SK-N-SH (cell line): ENCODE measurements at regions not wholly inside any gene's neighbourhood (a gene's known extent, or its start where the extent isn't known, plus 50 kb on each side); places are given as distances from the start of the nearest gene placed in this dataset.
"Not testable (repeated sequence)": the region's sequence is repeated elsewhere in the genome, so short reads cannot be mapped to it uniquely, and the experiment has no call there.

ENCODE experiments used
- CHD2 ChIP-seq: fragments of 150-350 bp; IDR thresholded peaks from 2 replicates; pipeline ENCODE4 v1.6.1; 2018; ENCODE audit warnings: low read length; ENCODE audit not compliant: partially characterized antibody
- FOXM1 ChIP-seq: IDR thresholded peaks from 2 replicates; pipeline ENCODE4 v1.4.0; 2012; ENCODE audit warnings: low read depth, mild to moderate bottlenecking
- JUND ChIP-seq: IDR thresholded peaks from 2 replicates; pipeline ENCODE4 v1.4.0; 2012
- MEF2A ChIP-seq: IDR thresholded peaks from 2 replicates; pipeline ENCODE4 v1.4.0; 2012; ENCODE audit warnings: low read depth, borderline replicate concordance
- POLR2AphosphoS5 ChIP-seq: IDR thresholded peaks from 2 replicates; pipeline ENCODE4 v1.6.1; 2012; ENCODE audit warnings: low read depth, low read length
- RAD21 ChIP-seq: IDR thresholded peaks from 2 replicates; pipeline ENCODE4 v1.6.1; 2012; ENCODE audit warnings: mild to moderate bottlenecking, low read length
- RCOR1 ChIP-seq: fragments of 150-350 bp; IDR thresholded peaks from 2 replicates; pipeline ENCODE4 v1.6.1; 2017; ENCODE audit warnings: antibody characterized with exemption, low read length
- RXRA ChIP-seq: IDR thresholded peaks from 2 replicates; pipeline ENCODE4 v1.4.0; 2012; ENCODE audit warnings: low read depth, mild to moderate bottlenecking, borderline replicate concordance
- SMC3 ChIP-seq: IDR thresholded peaks from 2 replicates; pipeline ENCODE4 v1.6.1; 2012; ENCODE audit warnings: low read depth, low read length, improper control_type of control experiment
- TAF1 ChIP-seq: IDR thresholded peaks from 2 replicates; pipeline ENCODE4 v1.6.1; 2012; ENCODE audit warnings: low read depth, mild to moderate bottlenecking, low read length, moderate library complexity, borderline replicate concordance
- TCF12 ChIP-seq: IDR thresholded peaks from 2 replicates; pipeline ENCODE4 v1.4.0; 2012
- YY1 ChIP-seq: IDR thresholded peaks from 2 replicates; pipeline ENCODE4 v1.4.0; 2012; ENCODE audit warnings: low read depth, mild to moderate bottlenecking
- TF ChIP-seq, protein P1 (sequence below): fragments of 200-600 bp; sonication (generic); IDR thresholded peaks from 2 replicates; pipeline ENCODE4 v1.6.1; 2017; ENCODE audit warnings: antibody characterized with exemption, mild to moderate bottlenecking, moderate library complexity
- TF ChIP-seq, protein P2 (sequence below): IDR thresholded peaks from 2 replicates; pipeline ENCODE4; 2012

- TF ChIP-seq RCOR1, POLR2AphosphoS5, RAD21, YY1, MEF2A, TAF1, SMC3, FOXM1, TCF12, RXRA, JUND, CHD2: not testable (repeated sequence)
- TF ChIP-seq, protein P1, sequence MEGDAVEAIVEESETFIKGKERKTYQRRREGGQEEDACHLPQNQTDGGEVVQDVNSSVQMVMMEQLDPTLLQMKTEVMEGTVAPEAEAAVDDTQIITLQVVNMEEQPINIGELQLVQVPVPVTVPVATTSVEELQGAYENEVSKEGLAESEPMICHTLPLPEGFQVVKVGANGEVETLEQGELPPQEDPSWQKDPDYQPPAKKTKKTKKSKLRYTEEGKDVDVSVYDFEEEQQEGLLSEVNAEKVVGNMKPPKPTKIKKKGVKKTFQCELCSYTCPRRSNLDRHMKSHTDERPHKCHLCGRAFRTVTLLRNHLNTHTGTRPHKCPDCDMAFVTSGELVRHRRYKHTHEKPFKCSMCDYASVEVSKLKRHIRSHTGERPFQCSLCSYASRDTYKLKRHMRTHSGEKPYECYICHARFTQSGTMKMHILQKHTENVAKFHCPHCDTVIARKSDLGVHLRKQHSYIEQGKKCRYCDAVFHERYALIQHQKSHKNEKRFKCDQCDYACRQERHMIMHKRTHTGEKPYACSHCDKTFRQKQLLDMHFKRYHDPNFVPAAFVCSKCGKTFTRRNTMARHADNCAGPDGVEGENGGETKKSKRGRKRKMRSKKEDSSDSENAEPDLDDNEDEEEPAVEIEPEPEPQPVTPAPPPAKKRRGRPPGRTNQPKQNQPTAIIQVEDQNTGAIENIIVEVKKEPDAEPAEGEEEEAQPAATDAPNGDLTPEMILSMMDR, result not testable (repeated sequence)
- TF ChIP-seq, protein P2, sequence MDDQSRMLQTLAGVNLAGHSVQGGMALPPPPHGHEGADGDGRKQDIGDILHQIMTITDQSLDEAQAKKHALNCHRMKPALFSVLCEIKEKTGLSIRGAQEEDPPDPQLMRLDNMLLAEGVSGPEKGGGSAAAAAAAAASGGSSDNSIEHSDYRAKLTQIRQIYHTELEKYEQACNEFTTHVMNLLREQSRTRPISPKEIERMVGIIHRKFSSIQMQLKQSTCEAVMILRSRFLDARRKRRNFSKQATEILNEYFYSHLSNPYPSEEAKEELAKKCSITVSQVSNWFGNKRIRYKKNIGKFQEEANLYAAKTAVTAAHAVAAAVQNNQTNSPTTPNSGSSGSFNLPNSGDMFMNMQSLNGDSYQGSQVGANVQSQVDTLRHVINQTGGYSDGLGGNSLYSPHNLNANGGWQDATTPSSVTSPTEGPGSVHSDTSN, result not testable (repeated sequence)
Measured at GRCh38 chr15:30490334-30490733, 61.5 kb upstream of the GOLGA8Q start.
